Osteoblast (primary cell): ENCODE measurements at regions not wholly inside any gene's neighbourhood (a gene's known extent, or its start where the extent isn't known, plus 50 kb on each side); places are given as distances from the start of the nearest gene placed in this dataset.

ENCODE experiments used
- DNase-seq: peaks from one replicate; pipeline ENCODE4 v3.0.0; 2011; ENCODE audit warnings: low spot score, mixed read lengths; ENCODE audit not compliant: insufficient read length; ENCODE audit errors: missing footprints
- H2AFZ ChIP-seq: 2 replicates; pipeline ENCODE4 v1.6.0; 2011; ENCODE audit warnings: mild to moderate bottlenecking, low read length
- H3K27ac ChIP-seq: 2 replicates; pipeline ENCODE4 v1.5.1; 2011; ENCODE audit warnings: mild to moderate bottlenecking, low read depth, low read length, moderate library complexity
- H3K27me3 ChIP-seq: 2 replicates; pipeline ENCODE4 v1.6.0; 2012; ENCODE audit warnings: mild to moderate bottlenecking, control low read depth, inconsistent platforms, low read length, moderate library complexity; ENCODE audit not compliant: insufficient read depth
- H3K36me3 ChIP-seq: 2 replicates; pipeline ENCODE4 v1.5.1; 2011; ENCODE audit warnings: mild to moderate bottlenecking, low read length, control low read depth, moderate library complexity; ENCODE audit not compliant: insufficient read depth
- H3K4me1 ChIP-seq: 2 replicates; pipeline ENCODE4 v1.5.1; 2011; ENCODE audit warnings: mild to moderate bottlenecking, low read length, control low read depth, moderate library complexity; ENCODE audit not compliant: insufficient read depth
- H3K4me2 ChIP-seq: 2 replicates; pipeline ENCODE4 v1.6.0; 2011; ENCODE audit warnings: mild to moderate bottlenecking, low read length; ENCODE audit not compliant: insufficient read depth
- H3K4me3 ChIP-seq: fragments of 200-600 bp; sonication (generic); 3 replicates; pipeline ENCODE4 v1.5.1; 2012; ENCODE audit warnings: mild to moderate bottlenecking, low read length, inconsistent platforms; ENCODE audit not compliant: insufficient read depth
- H3K79me2 ChIP-seq: 2 replicates; pipeline ENCODE4 v1.6.0; 2012; ENCODE audit warnings: mild to moderate bottlenecking, low read length, control low read depth, inconsistent platforms; ENCODE audit not compliant: insufficient read depth
- H3K9me3 ChIP-seq: 2 replicates; pipeline ENCODE4 v1.5.1; 2011; ENCODE audit warnings: low read depth, low read length, control low read depth
- H4K20me1 ChIP-seq: 2 replicates; pipeline ENCODE4 v1.6.0; 2012; ENCODE audit warnings: mild to moderate bottlenecking, low read length, control low read depth; ENCODE audit not compliant: insufficient read depth
- TF ChIP-seq, protein P1 (sequence below): IDR thresholded peaks from 2 replicates; pipeline ENCODE4 v1.5.1; 2011; ENCODE audit warnings: mild to moderate bottlenecking, low read depth, low read length, moderate library complexity; ENCODE audit errors: extremely low read depth

GRCh38 chr13:74774264-74774663, 640.1 kb upstream of the KLF12 start:
- H3K4me2 ChIP-seq = no peak overlapping the region
- H4K20me1 ChIP-seq = no peaks in the 10 kb centered on the region
- peak overlapping the region; percentile 27 for H3K27ac ChIP-seq
- no peak for DNase-seq
- TF ChIP-seq, protein P1, sequence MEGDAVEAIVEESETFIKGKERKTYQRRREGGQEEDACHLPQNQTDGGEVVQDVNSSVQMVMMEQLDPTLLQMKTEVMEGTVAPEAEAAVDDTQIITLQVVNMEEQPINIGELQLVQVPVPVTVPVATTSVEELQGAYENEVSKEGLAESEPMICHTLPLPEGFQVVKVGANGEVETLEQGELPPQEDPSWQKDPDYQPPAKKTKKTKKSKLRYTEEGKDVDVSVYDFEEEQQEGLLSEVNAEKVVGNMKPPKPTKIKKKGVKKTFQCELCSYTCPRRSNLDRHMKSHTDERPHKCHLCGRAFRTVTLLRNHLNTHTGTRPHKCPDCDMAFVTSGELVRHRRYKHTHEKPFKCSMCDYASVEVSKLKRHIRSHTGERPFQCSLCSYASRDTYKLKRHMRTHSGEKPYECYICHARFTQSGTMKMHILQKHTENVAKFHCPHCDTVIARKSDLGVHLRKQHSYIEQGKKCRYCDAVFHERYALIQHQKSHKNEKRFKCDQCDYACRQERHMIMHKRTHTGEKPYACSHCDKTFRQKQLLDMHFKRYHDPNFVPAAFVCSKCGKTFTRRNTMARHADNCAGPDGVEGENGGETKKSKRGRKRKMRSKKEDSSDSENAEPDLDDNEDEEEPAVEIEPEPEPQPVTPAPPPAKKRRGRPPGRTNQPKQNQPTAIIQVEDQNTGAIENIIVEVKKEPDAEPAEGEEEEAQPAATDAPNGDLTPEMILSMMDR = no peak
- H2AFZ ChIP-seq = peak overlapping the region; percentile 58
- H3K4me1 ChIP-seq = peaks cover 51% of the 10 kb centered on the region
- H3K9me3 ChIP-seq = no peaks in the 10 kb centered on the region
- H3K4me3 ChIP-seq = no peak overlapping the region
- H3K27me3 ChIP-seq = no peaks in the 10 kb centered on the region
- no peaks in the 10 kb centered on the region for H3K36me3 ChIP-seq
- H3K79me2 ChIP-seq = no peaks in the 10 kb centered on the region

GRCh38 chr13:74773248-74773647, 639.0 kb upstream of the KLF12 start:
- TF ChIP-seq, protein P1 = no peak
- Histone ChIP-seq H4K20me1 (no peaks in the 10 kb centered on the region), H3K9me3 (no peaks in the 10 kb centered on the region), H3K27me3 (no peaks in the 10 kb centered on the region), H3K4me1 (peaks cover 51% of the 10 kb centered on the region), H3K79me2 (no peaks in the 10 kb centered on the region), H3K4me3 (no peak overlapping the region), H3K36me3 (no peaks in the 10 kb centered on the region), H3K27ac (peak overlapping the region; percentile 92), H3K4me2 (no peak overlapping the region), H2AFZ (no peak overlapping the region)
- DNase-seq = no peak

DNA sequence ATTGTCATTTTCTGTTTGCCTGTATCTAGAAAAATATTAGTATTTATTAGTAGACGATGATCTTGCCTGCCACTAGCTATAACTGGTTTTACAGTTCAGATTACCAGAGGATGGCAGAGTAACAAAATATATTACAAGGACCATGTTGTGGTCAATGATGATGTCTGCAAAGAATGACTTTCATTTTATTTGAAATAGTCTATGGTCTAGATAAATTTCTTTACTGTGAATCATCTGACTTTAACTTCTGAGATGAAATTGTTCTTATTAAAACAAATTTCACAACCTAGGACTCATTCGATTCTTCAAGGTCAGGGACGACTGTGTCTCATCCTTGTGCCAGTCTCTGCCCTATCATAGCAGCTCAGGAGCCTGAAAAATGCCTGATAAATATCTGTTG, 637.8 kb upstream of the KLF12 start:
- no peaks in the 10 kb centered on the region for H3K36me3 ChIP-seq
- H4K20me1 ChIP-seq = no peaks in the 10 kb centered on the region
- H3K4me3 ChIP-seq = no peak overlapping the region
- peaks cover 51% of the 10 kb centered on the region for H3K4me1 ChIP-seq
- peak overlapping the region; percentile 53 for H3K4me2 ChIP-seq
- TF ChIP-seq, protein P1 = no peak
- H3K79me2 ChIP-seq = no peaks in the 10 kb centered on the region
- no peaks in the 10 kb centered on the region for H3K9me3 ChIP-seq
- no peaks in the 10 kb centered on the region for H3K27me3 ChIP-seq
- peak overlapping the region; percentile 92 for H3K27ac ChIP-seq
- H2AFZ ChIP-seq = no peak overlapping the region
- DNase-seq = peak; percentile 34

GRCh38 chr13:74770361-74770760, 636.2 kb upstream of the KLF12 start:
- Histone ChIP-seq H3K27ac (peak overlapping the region; percentile 92), H3K4me2 (peak overlapping the region; percentile 45), H3K4me1 (peaks cover 51% of the 10 kb centered on the region), H3K36me3 (no peaks in the 10 kb centered on the region), H3K4me3 (no peak overlapping the region), H3K9me3 (no peaks in the 10 kb centered on the region), H3K79me2 (no peaks in the 10 kb centered on the region), H4K20me1 (no peaks in the 10 kb centered on the region), H2AFZ (no peak overlapping the region), H3K27me3 (no peaks in the 10 kb centered on the region)
- DNase-seq = peak; percentile 84
- TF ChIP-seq, protein P1 = no peak
